Ovary (tissue), 3 donors: ENCODE measurements at regions not wholly inside any gene's neighbourhood (a gene's known extent, or its start where the extent isn't known, plus 50 kb on each side); places are given as distances from the start of the nearest gene placed in this dataset.

Experiments
- CTCF ChIP-seq, 3 donors: fragments of 450-650 bp in 2 of 3; fragments of 200-600 bp in 1 of 3; IDR thresholded peaks; one replicate each; pipeline versions ENCODE4 v1.5.1 to v1.8.0; 2016 to 2022; ENCODE audit warnings: antibody characterized with exemption in 3 of 3, mild to moderate bottlenecking in 1 of 3
- EP300 ChIP-seq: sonication (generic); formaldehyde crosslinking; IDR thresholded peaks from one replicate; pipeline ENCODE4 v1.6.1; 2017; ENCODE audit warnings: antibody characterized with exemption
- POLR2A ChIP-seq: fragments of 450-650 bp; IDR thresholded peaks from one replicate; pipeline ENCODE4 v1.6.1; 2017; ENCODE audit warnings: antibody characterized with exemption, mild to moderate bottlenecking, moderate library complexity
- donor health status: DM: no; HTN: no; CAD: no.

- TF ChIP-seq EP300, result no peak
- no peak for TF ChIP-seq CTCF (IDR thresholded peaks at IDR 0.05)
- TF ChIP-seq POLR2A, result no peak
Measured at GRCh38 chr6:125393449-125393858, 91.7 kb upstream of the HDDC2 start.
